PC-3 (cell line): ENCODE measurements at regions not wholly inside any gene's neighbourhood (a gene's known extent, or its start where the extent isn't known, plus 50 kb on each side); places are given as distances from the start of the nearest gene placed in this dataset.

ENCODE experiments used
- ATAC-seq: fragments of 200-7000 bp; cut with Tn5 transposase; 2 replicates; pipeline ENCODE4 v1.9.1; 2020; ENCODE audit warnings: mild to moderate bottlenecking, moderate library complexity
- BruUV-seq: library from RNA; stranded (reverse); fragments of 400-500 nt; replicated peaks from 2 replicates; lab custom pipeline; 2021; lab: Mats Ljungman, UMichigan
- CTCF ChIA-PET: fragments of 300-600 bp; sonication (Branson Sonifier 250); formaldehyde crosslinking; loops from one replicate; lab custom pipeline; 2022; ENCODE audit warnings: antibody characterized with exemption; lab: Charles Lee
- POLR2A ChIA-PET: fragments of 300-600 bp; sonication (Branson Sonifier 250); formaldehyde crosslinking; loops from one replicate; lab custom pipeline; 2022; ENCODE audit warnings: antibody characterized with exemption; ENCODE audit not compliant: unreplicated experiment; lab: Charles Lee
- DNase-seq: peaks from one replicate; pipeline ENCODE4 v3.0.0-alpha.2; 2015
- H2AFZ ChIP-seq: fragments of 300-600 bp; sonication (generic); 2 replicates; pipeline ENCODE4 v1.6.0; 2016; ENCODE audit warnings: antibody characterized with exemption, low read length
- H3F3A ChIP-seq: fragments of 300-600 bp; sonication (generic); one replicate; pipeline ENCODE4 v1.6.0; 2017; ENCODE audit warnings: antibody characterized with exemption, low read length, control low read depth, mild to moderate bottlenecking; ENCODE audit not compliant: unreplicated experiment
- H3K27ac ChIP-seq: fragments of 300-600 bp; sonication (generic); 2 replicates; pipeline ENCODE4 v1.5.1; 2016; ENCODE audit warnings: mild to moderate bottlenecking, low read length
- H3K27me3 ChIP-seq: fragments of 300-600 bp; sonication (generic); 2 replicates; pipeline ENCODE4 v1.6.1; 2016; ENCODE audit warnings: low read length, mixed read lengths
- H3K36me3 ChIP-seq: fragments of 300-600 bp; sonication (generic); 2 replicates; pipeline ENCODE4 v1.6.1; 2016; ENCODE audit warnings: low read depth, mixed run types, low read length, mixed read lengths
- H3K4me1 ChIP-seq: fragments of 300-600 bp; sonication (generic); 2 replicates; pipeline ENCODE4 v1.5.1; 2016; ENCODE audit warnings: low read length; ENCODE audit not compliant: insufficient read depth
- H3K4me2 ChIP-seq: fragments of 300-600 bp; sonication (generic); 2 replicates; pipeline ENCODE4 v1.6.0; 2016; ENCODE audit warnings: low read length
- H3K4me3 ChIP-seq: fragments of 300-600 bp; sonication (generic); 2 replicates; pipeline ENCODE4 v1.5.1; 2016; ENCODE audit warnings: mild to moderate bottlenecking, low read length, mixed read lengths
- H3K79me2 ChIP-seq: fragments of 300-600 bp; sonication (generic); 2 replicates; pipeline ENCODE4 v1.6.1; 2017; ENCODE audit warnings: low read length, mixed read lengths
- H3K9ac ChIP-seq: fragments of 300-600 bp; sonication (generic); 2 replicates; pipeline ENCODE4 v1.6.0; 2016; ENCODE audit warnings: mild to moderate bottlenecking, low read length
- H3K9me2 ChIP-seq: fragments of 300-600 bp; sonication (generic); replicated peaks from 2 replicates; pipeline ENCODE4 v1.6.1; 2016; ENCODE audit warnings: mixed run types, low read length, mixed read lengths
- H3K9me3 ChIP-seq: fragments of 300-600 bp; sonication (generic); 2 replicates; pipeline ENCODE4 v1.6.1; 2016; ENCODE audit warnings: low read length, mixed read lengths
- H4K20me1 ChIP-seq: fragments of 300-600 bp; sonication (generic); 2 replicates; pipeline ENCODE4 v1.6.1; 2016; ENCODE audit warnings: low read length, mixed read lengths
- EZH2 ChIP-seq: fragments of 300-600 bp; sonication (generic); IDR thresholded peaks from one replicate; pipeline ENCODE4 v1.6.1; 2017; ENCODE audit warnings: antibody characterized with exemption, mild to moderate bottlenecking, low read length; ENCODE audit not compliant: unreplicated experiment
- EZH2phosphoT487 ChIP-seq: fragments of 300-600 bp; sonication (generic); IDR thresholded peaks from 2 replicates; pipeline ENCODE4 v1.6.1; 2018; ENCODE audit warnings: mild to moderate bottlenecking, antibody characterized with exemption, low read length, borderline replicate concordance
- intact Hi-C: fragments of 100-400 bp; cut with micrococcal nuclease; formaldehyde crosslinking; loops from 2 replicates; pipeline ENCODE4 v1.9.0; 2023
- TF ChIP-seq, protein P1 (sequence below): fragments of 300-600 bp; sonication (generic); conservative IDR thresholded peaks from 2 replicates; pipeline ENCODE4 v1.5.1; 2017; ENCODE audit warnings: antibody characterized with exemption, low read depth, mild to moderate bottlenecking, low read length

DNA sequence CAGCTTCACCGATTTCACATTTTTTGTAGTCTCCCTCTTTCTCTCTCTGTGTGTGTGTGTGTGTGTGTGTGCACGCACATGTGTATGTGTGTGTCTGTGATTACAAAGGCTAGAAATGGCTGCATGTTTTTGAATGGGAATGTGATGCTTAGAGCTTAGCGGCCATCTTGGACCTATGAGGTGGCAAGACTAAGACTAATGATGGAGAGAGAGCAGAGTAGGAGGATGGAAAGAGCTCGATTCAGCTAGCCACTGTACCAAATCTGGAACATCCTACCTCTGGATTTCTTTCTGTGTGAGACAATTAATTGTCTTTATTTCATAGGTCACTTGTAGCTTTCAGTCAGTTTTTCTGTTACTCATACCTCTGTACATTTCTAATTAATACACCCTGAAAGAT, 205.1 kb downstream of the PCSK1 start:
- Histone ChIP-seq H3K27ac (peak overlapping the region; percentile 84), H3K79me2 (no peaks in the 10 kb centered on the region), H3K27me3 (no peaks in the 10 kb centered on the region), H3K4me3 (no peak overlapping the region), H3K4me1 (peaks cover 28% of the 10 kb centered on the region), H3K4me2 (peak overlapping the region; percentile 44), H3K36me3 (no peaks in the 10 kb centered on the region), H2AFZ (no peak overlapping the region), H3K9me2 (no peaks in the 10 kb centered on the region), H4K20me1 (no peaks in the 10 kb centered on the region), H3K9me3 (peaks cover 4% of the 10 kb centered on the region; the same call in 1 of the 2 replicates), H3K9ac (peak overlapping the region; percentile 53; the same call in 1 of the 2 replicates), H3F3A (peaks cover 11% of the 10 kb centered on the region)
- intact Hi-C loops, result loop anchor here (1.0 to 10.0 kb wide), 3 partner anchors 51 to 134 kb away; no protein-coding TSS in a partner anchor
- ATAC-seq (no peak), DNase-seq (no peak)
- BruUV-seq, result TSS peak; percentile 65
- ChIA-PET POLR2A (interaction anchor here (0.6 kb wide), 1 partner anchor 268 kb away, joined by 3 read pairs; no protein-coding TSS in a partner anchor), CTCF (no interaction called here)
- TF ChIP-seq EZH2phosphoT487, result no peak
- TF ChIP-seq, protein P1, sequence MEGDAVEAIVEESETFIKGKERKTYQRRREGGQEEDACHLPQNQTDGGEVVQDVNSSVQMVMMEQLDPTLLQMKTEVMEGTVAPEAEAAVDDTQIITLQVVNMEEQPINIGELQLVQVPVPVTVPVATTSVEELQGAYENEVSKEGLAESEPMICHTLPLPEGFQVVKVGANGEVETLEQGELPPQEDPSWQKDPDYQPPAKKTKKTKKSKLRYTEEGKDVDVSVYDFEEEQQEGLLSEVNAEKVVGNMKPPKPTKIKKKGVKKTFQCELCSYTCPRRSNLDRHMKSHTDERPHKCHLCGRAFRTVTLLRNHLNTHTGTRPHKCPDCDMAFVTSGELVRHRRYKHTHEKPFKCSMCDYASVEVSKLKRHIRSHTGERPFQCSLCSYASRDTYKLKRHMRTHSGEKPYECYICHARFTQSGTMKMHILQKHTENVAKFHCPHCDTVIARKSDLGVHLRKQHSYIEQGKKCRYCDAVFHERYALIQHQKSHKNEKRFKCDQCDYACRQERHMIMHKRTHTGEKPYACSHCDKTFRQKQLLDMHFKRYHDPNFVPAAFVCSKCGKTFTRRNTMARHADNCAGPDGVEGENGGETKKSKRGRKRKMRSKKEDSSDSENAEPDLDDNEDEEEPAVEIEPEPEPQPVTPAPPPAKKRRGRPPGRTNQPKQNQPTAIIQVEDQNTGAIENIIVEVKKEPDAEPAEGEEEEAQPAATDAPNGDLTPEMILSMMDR, result no peak

DNA sequence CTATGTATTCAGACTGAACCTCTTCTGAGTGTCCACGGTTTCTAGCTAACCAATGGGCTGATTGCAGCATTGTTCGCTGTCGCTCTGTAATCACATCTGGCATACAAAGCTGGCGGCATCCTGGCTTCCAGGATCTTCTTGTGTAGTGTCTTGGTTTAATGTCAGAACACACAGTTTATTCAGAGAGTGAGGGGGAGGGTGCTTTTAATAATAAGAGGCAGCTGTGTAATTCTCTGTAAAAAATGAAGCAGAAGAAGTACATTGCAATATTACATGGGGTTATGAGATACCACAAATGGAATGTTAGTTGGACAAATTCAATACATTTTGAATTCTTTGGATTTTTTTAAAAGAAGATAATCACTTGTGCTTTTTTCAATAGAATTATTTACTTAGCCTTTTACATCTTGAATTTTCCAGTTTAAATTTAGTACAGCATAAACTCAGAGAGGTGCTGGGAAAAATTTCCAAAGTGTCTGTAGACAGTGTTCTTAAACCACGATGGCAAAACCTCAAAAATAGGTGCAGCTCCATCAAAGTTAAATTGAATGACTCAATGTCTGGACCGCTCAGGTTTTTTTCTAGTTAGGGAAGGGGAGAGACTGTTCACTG, 206.0 kb downstream of the PCSK1 start:
- H3K4me2 ChIP-seq, result peak overlapping the region; percentile 44

More for the DNA sequence above, 206.0 kb downstream of the PCSK1 start:
- ChIA-PET POLR2A (interaction anchor here (0.6 to 0.7 kb wide), 2 partner anchors 109 to 242 kb away, joined by 3 read pairs; no protein-coding TSS in a partner anchor), CTCF (interaction anchor here (0.6 kb wide), 1 partner anchor 111 kb away, joined by 3 read pairs; no protein-coding TSS in a partner anchor)
- Histone ChIP-seq H3K4me3 (no peak overlapping the region), H3K9ac (peak overlapping the region; percentile 53), H3K79me2 (no peaks in the 10 kb centered on the region), H2AFZ (peak overlapping the region; percentile 61), H3K4me1 (peaks cover 28% of the 10 kb centered on the region), H3K9me3 (no peaks in the 10 kb centered on the region), H4K20me1 (no peaks in the 10 kb centered on the region), H3K27ac (peak overlapping the region; percentile 84), H3K27me3 (no peaks in the 10 kb centered on the region), H3K36me3 (no peaks in the 10 kb centered on the region), H3F3A (peaks cover 11% of the 10 kb centered on the region), H3K9me2 (no peaks in the 10 kb centered on the region)
- DNase-seq, result peak; percentile 80
- ATAC-seq, result peak; percentile 86
- no TSS peak for BruUV-seq
- TF ChIP-seq, protein P1, result no peak
- TF ChIP-seq EZH2phosphoT487, result no peak
- TF ChIP-seq EZH2, result no peak
- intact Hi-C loops, result loop anchor here (5.0 to 10.0 kb wide), 2 partner anchors 50 to 108 kb away; no protein-coding TSS in a partner anchor
